ENCODE measurements at regions not wholly inside any gene's neighbourhood (a gene's known extent, or its start where the extent isn't known, plus 50 kb on each side); places are given as distances from the start of the nearest gene placed in this dataset.
"Not testable (repeated sequence)": the region's sequence is repeated elsewhere in the genome, so short reads cannot be mapped to it uniquely, and the experiment has no call there.

GRCh38 chr2:134041877-134042276 lies 212.0 kb upstream of the MGAT5 start:
- no peak for DNase-seq

- not testable (repeated sequence) for DNase-seq
Observed at GRCh38 chr2:134043028-134043427, 210.8 kb upstream of the MGAT5 start.

GRCh38 chr2:134052173-134052572 lies 201.7 kb upstream of the MGAT5 start:
- no peak for DNase-seq

- no peak for DNase-seq
Observed at GRCh38 chr2:134056173-134056572, 197.7 kb upstream of the MGAT5 start.

- not testable (repeated sequence) for DNase-seq
Observed at GRCh38 chr2:134061066-134061465, 192.8 kb upstream of the MGAT5 start.

- DNase-seq: not testable (repeated sequence)
Observed at GRCh38 chr2:134062235-134062634, 191.6 kb upstream of the MGAT5 start.

- DNase-seq: not testable (repeated sequence)
Observed at GRCh38 chr2:134063916-134064315, 190.0 kb upstream of the MGAT5 start.

- no peak for DNase-seq
Observed at GRCh38 chr2:134070281-134070741, 183.6 kb upstream of the MGAT5 start.

GRCh38 chr2:134072341-134072740 lies 181.5 kb upstream of the MGAT5 start:
- no peak for DNase-seq

GRCh38 chr2:134073023-134073422 lies 180.8 kb upstream of the MGAT5 start:
- no peak for DNase-seq

GRCh38 chr2:134074619-134075018 lies 179.3 kb upstream of the MGAT5 start:
- DNase-seq: no peak

- DNase-seq: no peak
Observed at GRCh38 chr2:134075204-134075603, 178.7 kb upstream of the MGAT5 start.

- no peak for DNase-seq
Observed at GRCh38 chr2:134078354-134078753, 175.5 kb upstream of the MGAT5 start.

- peak in 1 of 2 donors; percentile 21 for DNase-seq
Observed at GRCh38 chr2:134079373-134079772, 174.5 kb upstream of the MGAT5 start.

GRCh38 chr2:134080386-134081089 lies 173.3 kb upstream of the MGAT5 start:
- DNase-seq: no peak

GRCh38 chr2:134081238-134081938 lies 172.5 kb upstream of the MGAT5 start:
- no peak for DNase-seq

- no peak for DNase-seq
Observed at GRCh38 chr2:134083548-134083947, 170.3 kb upstream of the MGAT5 start.

- DNase-seq: no peak
Observed at GRCh38 chr2:134086594-134087219, 167.2 kb upstream of the MGAT5 start.

- DNase-seq: no peak
Observed at GRCh38 chr2:134087371-134087921, 166.4 kb upstream of the MGAT5 start.

GRCh38 chr2:134089454-134089853 lies 164.4 kb upstream of the MGAT5 start:
- no peak for DNase-seq

- no peak for DNase-seq
Observed at GRCh38 chr2:134097740-134098139, 156.1 kb upstream of the MGAT5 start.

GRCh38 chr2:134098321-134098720 lies 155.6 kb upstream of the MGAT5 start:
- DNase-seq: peak; percentile 16 to 30

GRCh38 chr2:134099273-134099672 lies 154.6 kb upstream of the MGAT5 start:
- no peak for DNase-seq

- no peak for DNase-seq
Observed at GRCh38 chr2:134103196-134103595, 150.7 kb upstream of the MGAT5 start.
